Stimulated activated naive B cell treated with anti-CD40 and anti-IgM and Interleukin-4, amounts not matched to agents 10 μg/mL and 1 μg/mL and 100 μg/mL, for 72 hours (primary cell): ENCODE measurements at regions not wholly inside any gene's neighbourhood (a gene's known extent, or its start where the extent isn't known, plus 50 kb on each side); places are given as distances from the start of the nearest gene placed in this dataset.
A peak's percentile ranks its signal among the peaks of the same experiment; 100 is the strongest.

Experiments used
- ATAC-seq, 2 donors: fragments of 150-1000 bp; cut with Tn5 transposase; replicated peaks; 2 replicates each; pipeline ENCODE4 v1.10.0; 2021; ENCODE audit warnings: moderate library complexity in 1 of 2
- DNase-seq: peaks from one replicate; pipeline ENCODE4 v3.0.0; 2021
- H3K27ac Mint-ChIP-seq: one replicate; pipeline ENCODE4 v1.8.0; 2022; ENCODE audit warnings: mild to moderate bottlenecking, mixed read lengths
- H3K27me3 Mint-ChIP-seq, 2 donors: one replicate each; pipeline ENCODE4 v1.8.0; 2022; ENCODE audit warnings: mixed read lengths in 2 of 2
- H3K36me3 Mint-ChIP-seq, 2 donors: one replicate each; pipeline ENCODE4 v1.8.0; 2022; ENCODE audit warnings: mixed read lengths in 2 of 2, mild to moderate bottlenecking in 1 of 2
- H3K4me1 Mint-ChIP-seq, 2 donors: one replicate each; pipeline ENCODE4 v1.8.0; 2022; ENCODE audit warnings: mixed read lengths in 2 of 2, mild to moderate bottlenecking in 1 of 2
- H3K4me3 Mint-ChIP-seq, 2 donors: one replicate each; pipeline ENCODE4 v1.8.0; 2022; ENCODE audit warnings: mild to moderate bottlenecking in 2 of 2, mixed read lengths in 2 of 2, moderate library complexity in 1 of 2
- H3K9me3 Mint-ChIP-seq, 2 donors: one replicate each; pipeline ENCODE4 v1.8.0; 2022; ENCODE audit warnings: mixed read lengths in 2 of 2, mild to moderate bottlenecking in 1 of 2

- Mint-ChIP-seq H3K27me3 (no peaks in the 10 kb centered on the region), H3K4me1 (no peaks in the 10 kb centered on the region), H3K27ac (no peak overlapping the region), H3K36me3 (no peaks in the 10 kb centered on the region), H3K9me3 (no peaks in the 10 kb centered on the region), H3K4me3 (no peak overlapping the region)
- DNase-seq (no peak), ATAC-seq (no peak)
Observed at GRCh38 chr13:87827479-87827878, 156.3 kb downstream of the SLITRK5 start.

DNA sequence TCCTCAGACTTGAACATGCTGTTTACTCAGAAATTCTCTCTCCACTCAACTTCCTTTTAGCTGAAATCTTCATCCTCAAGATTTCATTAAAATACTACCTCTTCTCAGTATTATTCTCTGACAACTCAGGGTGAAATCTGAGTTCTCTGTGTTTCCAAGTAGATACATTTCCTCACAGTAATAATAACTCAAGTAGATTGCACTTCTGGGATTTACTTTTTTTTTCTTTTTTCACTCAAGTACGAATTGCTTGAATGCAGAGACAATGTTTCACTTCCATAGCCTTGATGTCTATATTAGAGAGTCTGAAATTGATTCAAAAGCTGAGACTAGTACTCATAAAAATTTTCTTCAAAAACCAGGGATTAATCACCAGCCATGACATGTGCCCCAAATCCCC, 166.4 kb downstream of the SLITRK5 start:
- H3K27me3 Mint-ChIP-seq = no peaks in the 10 kb centered on the region
- H3K27ac Mint-ChIP-seq = no peak overlapping the region
- H3K36me3 Mint-ChIP-seq = no peaks in the 10 kb centered on the region
- no peak for DNase-seq
- ATAC-seq = no peak
- no peaks in the 10 kb centered on the region for H3K4me1 Mint-ChIP-seq
- H3K9me3 Mint-ChIP-seq = peaks cover 2 to 5% of the 10 kb centered on the region in 2 donors
- H3K4me3 Mint-ChIP-seq = no peak overlapping the region

- H3K9me3 Mint-ChIP-seq = peaks cover 2 to 5% of the 10 kb centered on the region in 2 donors
- H3K4me1 Mint-ChIP-seq = no peaks in the 10 kb centered on the region
- no peak overlapping the region for H3K27ac Mint-ChIP-seq
- no peaks in the 10 kb centered on the region for H3K36me3 Mint-ChIP-seq
- no peaks in the 10 kb centered on the region for H3K27me3 Mint-ChIP-seq
- DNase-seq (no peak), ATAC-seq (no peak)
- no peak overlapping the region for H3K4me3 Mint-ChIP-seq
Observed at GRCh38 chr13:87837946-87838345, 166.8 kb downstream of the SLITRK5 start.

- ATAC-seq (no peak), DNase-seq (no peak)
- Mint-ChIP-seq H3K4me3 (no peak overlapping the region), H3K9me3 (peaks cover 5 to 7% of the 10 kb centered on the region in 2 donors), H3K27me3 (no peaks in the 10 kb centered on the region), H3K27ac (no peak overlapping the region), H3K36me3 (no peaks in the 10 kb centered on the region), H3K4me1 (no peaks in the 10 kb centered on the region)
Observed at GRCh38 chr13:87851410-87851809, 180.2 kb downstream of the SLITRK5 start.

GRCh38 chr13:87855553-87855952, 184.4 kb downstream of the SLITRK5 start:
- Mint-ChIP-seq H3K27me3 (no peaks in the 10 kb centered on the region), H3K36me3 (no peaks in the 10 kb centered on the region), H3K4me1 (no peaks in the 10 kb centered on the region), H3K27ac (no peak overlapping the region), H3K4me3 (no peak overlapping the region), H3K9me3 (peaks cover 7 to 8% of the 10 kb centered on the region in 2 donors)
- ATAC-seq (no peak), DNase-seq (no peak)

DNA sequence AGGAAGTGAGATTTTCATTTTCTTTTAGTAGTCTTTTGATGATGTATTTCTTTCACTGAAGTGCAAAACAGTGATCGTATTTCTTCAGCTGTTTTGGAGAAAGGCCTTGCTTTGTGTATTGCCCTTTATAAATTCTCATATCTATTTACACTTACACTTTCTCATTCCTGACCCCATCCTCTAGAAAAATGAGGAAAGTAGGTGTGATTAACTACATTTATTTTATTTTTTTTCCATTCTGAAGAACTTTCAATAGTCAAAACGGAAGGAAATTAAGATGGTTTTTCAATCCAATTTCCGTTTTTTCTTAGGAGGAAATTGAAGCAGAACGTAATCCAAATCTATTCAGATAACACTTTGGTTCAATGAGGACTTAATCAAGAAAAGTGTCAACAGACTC, 188.1 kb downstream of the SLITRK5 start:
- no peaks in the 10 kb centered on the region for H3K36me3 Mint-ChIP-seq
- no peak overlapping the region for H3K27ac Mint-ChIP-seq
- H3K9me3 Mint-ChIP-seq = peaks cover 3 to 4% of the 10 kb centered on the region in 2 donors
- ATAC-seq = no peak
- H3K4me1 Mint-ChIP-seq = no peaks in the 10 kb centered on the region
- no peak overlapping the region for H3K4me3 Mint-ChIP-seq
- no peaks in the 10 kb centered on the region for H3K27me3 Mint-ChIP-seq
- no peak for DNase-seq

GRCh38 chr13:87867426-87867825, 196.3 kb downstream of the SLITRK5 start:
- Mint-ChIP-seq H3K4me3 (no peak overlapping the region), H3K36me3 (no peaks in the 10 kb centered on the region), H3K27ac (no peak overlapping the region)

GRCh38 chr13:87868731-87869130, 197.6 kb downstream of the SLITRK5 start:
- Mint-ChIP-seq H3K36me3 (no peaks in the 10 kb centered on the region), H3K4me1 (no peaks in the 10 kb centered on the region), H3K27ac (no peak overlapping the region)

More at GRCh38 chr13:87867426-87867825, 196.3 kb downstream of the SLITRK5 start:
- H3K4me1 Mint-ChIP-seq = no peaks in the 10 kb centered on the region
- no peak for DNase-seq
- no peak for ATAC-seq
- H3K27me3 Mint-ChIP-seq = no peaks in the 10 kb centered on the region
- peaks cover 0 to 1% of the 10 kb centered on the region in 2 donors for H3K9me3 Mint-ChIP-seq

DNA sequence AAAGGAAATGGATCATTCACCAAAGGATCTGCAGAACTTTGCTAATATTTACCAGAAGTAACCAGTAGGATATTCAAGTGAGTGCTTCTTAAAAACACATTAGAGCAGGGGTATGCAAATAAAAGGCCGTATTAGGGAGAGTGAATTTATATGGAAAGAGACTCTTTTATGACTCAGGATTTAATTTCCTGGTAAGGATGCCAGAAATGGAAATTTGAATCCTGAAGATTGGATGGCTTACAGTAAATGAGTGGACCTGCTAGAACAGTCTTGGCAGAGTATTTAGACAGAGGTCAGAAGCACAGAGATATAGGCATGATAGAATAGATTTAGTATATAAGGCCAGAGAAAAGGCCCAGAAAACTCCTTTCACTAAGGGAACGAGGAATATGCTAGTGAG, 201.6 kb downstream of the SLITRK5 start:
- DNase-seq (no peak), ATAC-seq (no peak)
- Mint-ChIP-seq H3K4me1 (no peaks in the 10 kb centered on the region), H3K4me3 (no peak overlapping the region), H3K36me3 (no peaks in the 10 kb centered on the region), H3K27me3 (no peaks in the 10 kb centered on the region), H3K27ac (no peak overlapping the region), H3K9me3 (peaks cover 0 to 2% of the 10 kb centered on the region in 2 donors)

More at GRCh38 chr13:87868731-87869130, 197.6 kb downstream of the SLITRK5 start:
- H3K4me3 Mint-ChIP-seq = no peak overlapping the region
- no peaks in the 10 kb centered on the region for H3K27me3 Mint-ChIP-seq
- H3K9me3 Mint-ChIP-seq = peaks cover 0 to 3% of the 10 kb centered on the region in 2 donors
- DNase-seq (no peak), ATAC-seq (no peak)

GRCh38 chr13:87877477-87877876, 206.3 kb downstream of the SLITRK5 start:
- no peak overlapping the region for H3K27ac Mint-ChIP-seq
- H3K4me3 Mint-ChIP-seq = no peak overlapping the region
- ATAC-seq (no peak), DNase-seq (no peak)
- H3K36me3 Mint-ChIP-seq = no peaks in the 10 kb centered on the region
- peaks cover 0 to 2% of the 10 kb centered on the region in 2 donors for H3K9me3 Mint-ChIP-seq
- no peaks in the 10 kb centered on the region for H3K4me1 Mint-ChIP-seq
- H3K27me3 Mint-ChIP-seq = no peaks in the 10 kb centered on the region

- no peak for ATAC-seq
- Mint-ChIP-seq H3K4me3 (no peak overlapping the region), H3K27me3 (no peaks in the 10 kb centered on the region), H3K27ac (no peak overlapping the region), H3K9me3 (no peaks in the 10 kb centered on the region), H3K36me3 (no peaks in the 10 kb centered on the region), H3K4me1 (no peaks in the 10 kb centered on the region)
- DNase-seq = no peak
Observed at GRCh38 chr13:87878706-87879105, 207.5 kb downstream of the SLITRK5 start.

GRCh38 chr13:87884884-87885283, 213.7 kb downstream of the SLITRK5 start:
- Mint-ChIP-seq H3K27me3 (no peaks in the 10 kb centered on the region), H3K27ac (no peak overlapping the region), H3K36me3 (no peaks in the 10 kb centered on the region), H3K9me3 (peaks cover 0 to 2% of the 10 kb centered on the region in 2 donors), H3K4me1 (no peaks in the 10 kb centered on the region), H3K4me3 (no peak overlapping the region)
- ATAC-seq (no peak), DNase-seq (no peak)

GRCh38 chr13:87887459-87888123, 216.4 kb downstream of the SLITRK5 start:
- Mint-ChIP-seq H3K4me3 (no peak overlapping the region), H3K9me3 (peaks cover 0 to 2% of the 10 kb centered on the region in 2 donors), H3K27ac (no peak overlapping the region), H3K27me3 (no peaks in the 10 kb centered on the region), H3K4me1 (no peaks in the 10 kb centered on the region), H3K36me3 (no peaks in the 10 kb centered on the region)
- no peak for DNase-seq
- ATAC-seq = no peak

DNA sequence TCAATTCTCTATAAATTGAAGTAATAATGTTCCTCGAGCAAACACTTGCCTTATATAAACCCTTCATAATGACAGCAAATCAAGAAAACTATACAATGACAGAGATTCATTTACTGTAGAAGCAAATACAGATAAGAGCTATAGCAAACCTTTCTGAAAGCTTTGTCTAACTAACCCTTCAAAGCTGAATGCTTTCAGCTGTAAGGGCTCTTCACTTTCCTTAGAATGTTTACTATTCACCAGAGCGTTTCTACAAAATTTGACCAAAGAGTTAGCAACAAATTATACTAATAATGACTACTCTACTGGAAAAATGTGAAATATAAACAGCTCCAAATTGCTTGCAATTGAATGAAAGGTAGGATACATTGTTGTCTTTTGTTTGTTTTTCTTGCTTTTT, 218.1 kb downstream of the SLITRK5 start:
- no peak overlapping the region for H3K27ac Mint-ChIP-seq
- no peaks in the 10 kb centered on the region for H3K9me3 Mint-ChIP-seq
- no peak overlapping the region for H3K4me3 Mint-ChIP-seq
- DNase-seq (no peak), ATAC-seq (no peak)
- no peaks in the 10 kb centered on the region for H3K36me3 Mint-ChIP-seq
- no peaks in the 10 kb centered on the region for H3K4me1 Mint-ChIP-seq
- H3K27me3 Mint-ChIP-seq = no peaks in the 10 kb centered on the region

DNA sequence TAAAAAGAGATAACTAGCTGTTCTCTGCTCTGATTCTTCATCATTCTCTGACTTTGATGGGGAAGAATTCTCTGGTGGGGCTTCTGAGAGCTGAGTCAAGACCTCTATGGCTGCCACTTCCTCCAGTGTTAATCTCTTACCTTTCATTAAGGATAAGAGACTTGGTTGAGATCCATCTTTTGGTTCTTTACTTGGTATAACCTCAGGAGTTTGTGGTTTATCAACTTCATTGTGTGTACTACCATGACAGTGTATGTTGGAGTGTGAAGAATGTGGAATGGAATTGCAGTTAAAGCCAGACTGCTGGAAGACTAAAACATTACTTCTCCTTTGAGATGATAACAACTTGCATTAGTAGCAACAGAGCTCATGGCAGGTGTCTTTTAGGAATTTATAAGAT, 222.0 kb downstream of the SLITRK5 start:
- no peak for DNase-seq
- no peaks in the 10 kb centered on the region for H3K27me3 Mint-ChIP-seq
- H3K36me3 Mint-ChIP-seq = no peaks in the 10 kb centered on the region
- H3K4me1 Mint-ChIP-seq = no peaks in the 10 kb centered on the region
- no peaks in the 10 kb centered on the region for H3K9me3 Mint-ChIP-seq
- H3K27ac Mint-ChIP-seq = no peak overlapping the region
- no peak overlapping the region for H3K4me3 Mint-ChIP-seq
- ATAC-seq = no peak

DNA sequence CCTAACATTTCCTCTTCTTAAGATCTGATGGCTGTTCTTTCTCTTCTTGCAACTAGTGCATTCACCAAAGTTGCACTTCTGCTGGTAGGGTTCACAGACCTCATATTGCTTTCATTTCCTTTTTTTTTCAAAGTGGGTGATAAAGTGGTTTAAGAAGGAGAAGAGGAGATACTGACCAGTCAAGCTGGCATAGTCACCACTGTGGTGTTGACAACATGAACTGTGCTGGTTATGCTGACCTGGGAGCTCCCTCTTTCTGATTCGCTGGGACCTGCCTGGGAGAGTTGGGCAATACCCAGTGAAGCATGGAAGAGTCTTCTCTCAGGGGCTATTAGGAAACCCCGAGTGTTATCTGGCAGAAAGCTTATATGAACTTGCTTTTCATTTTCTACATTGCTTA, 222.9 kb downstream of the SLITRK5 start:
- Mint-ChIP-seq H3K4me1 (no peaks in the 10 kb centered on the region), H3K4me3 (no peak overlapping the region), H3K36me3 (no peaks in the 10 kb centered on the region), H3K27me3 (no peaks in the 10 kb centered on the region), H3K9me3 (no peaks in the 10 kb centered on the region), H3K27ac (no peak overlapping the region)
- ATAC-seq (peak; percentile 69 to 71), DNase-seq (no peak)
